Loucy (cell line): ENCODE measurements at regions not wholly inside any gene's neighbourhood (a gene's known extent, or its start where the extent isn't known, plus 50 kb on each side); places are given as distances from the start of the nearest gene placed in this dataset.
A peak's percentile ranks its signal among the peaks of the same experiment; 100 is the strongest.
"Not testable (repeated sequence)": the region's sequence is repeated elsewhere in the genome, so short reads cannot be mapped to it uniquely, and the experiment has no call there.

ENCODE experiments used
- H2AFZ ChIP-seq: fragments of 200-600 bp; sonication (generic); 2 replicates; pipeline ENCODE4 v1.6.0; 2016; ENCODE audit warnings: antibody characterized with exemption, mild to moderate bottlenecking, low read length, moderate library complexity
- H3F3A ChIP-seq: fragments of 200-600 bp; 2 replicates; pipeline ENCODE4 v1.6.0; 2016; ENCODE audit warnings: antibody characterized with exemption, low read depth, mild to moderate bottlenecking
- H3K27me3 ChIP-seq: fragments of 200-600 bp; sonication (generic); 2 replicates; pipeline ENCODE4 v1.6.1; 2014; ENCODE audit warnings: low read length, mild to moderate bottlenecking; ENCODE audit not compliant: insufficient read depth, poor library complexity, severe bottlenecking
- H3K36me3 ChIP-seq: fragments of 200-600 bp; sonication (generic); 2 replicates; pipeline ENCODE4 v1.6.1; 2016; ENCODE audit warnings: low read length; ENCODE audit not compliant: insufficient read depth
- H3K4me1 ChIP-seq: fragments of 200-600 bp; sonication (generic); 2 replicates; pipeline ENCODE4 v1.5.1; 2014; ENCODE audit warnings: low read length, mild to moderate bottlenecking; ENCODE audit not compliant: insufficient read depth, poor library complexity, severe bottlenecking
- H3K4me2 ChIP-seq: fragments of 200-600 bp; sonication (generic); 2 replicates; pipeline ENCODE4 v1.6.0; 2014; ENCODE audit warnings: antibody characterized with exemption, low read length, low read depth, mild to moderate bottlenecking; ENCODE audit not compliant: poor library complexity, severe bottlenecking
- H3K4me3 ChIP-seq: fragments of 200-600 bp; sonication (generic); 2 replicates; pipeline ENCODE4 v1.5.1; 2014; ENCODE audit warnings: low read length, mild to moderate bottlenecking, mixed read lengths; ENCODE audit not compliant: poor library complexity, severe bottlenecking
- H3K79me2 ChIP-seq: fragments of 200-600 bp; sonication (generic); 2 replicates; pipeline ENCODE4 v1.6.1; 2014; ENCODE audit warnings: low read length; ENCODE audit not compliant: insufficient read depth
- H3K9ac ChIP-seq: fragments of 200-600 bp; sonication (generic); 2 replicates; pipeline ENCODE4 v1.6.0; 2014; ENCODE audit warnings: mild to moderate bottlenecking, low read depth, low read length, moderate library complexity; ENCODE audit not compliant: poor library complexity, severe bottlenecking
- H3K9me2 ChIP-seq: fragments of 200-600 bp; sonication (generic); replicated peaks from 2 replicates; pipeline ENCODE4 v1.6.1; 2016; ENCODE audit warnings: low read depth, low read length, mixed read lengths
- H3K9me3 ChIP-seq: fragments of 200-600 bp; sonication (generic); 2 replicates; pipeline ENCODE4 v1.6.1; 2014; ENCODE audit warnings: mild to moderate bottlenecking, antibody characterized with exemption, low read length, low read depth; ENCODE audit not compliant: insufficient read depth
- H4K20me1 ChIP-seq: fragments of 200-600 bp; sonication (generic); 2 replicates; pipeline ENCODE4 v1.6.0; 2014; ENCODE audit warnings: antibody characterized with exemption, low read length, mild to moderate bottlenecking; ENCODE audit not compliant: insufficient read depth, poor library complexity, severe bottlenecking
- EZH2phosphoT487 ChIP-seq: fragments of 200-600 bp; IDR thresholded peaks from 2 replicates; pipeline ENCODE4 v1.6.1; 2018; ENCODE audit warnings: antibody characterized with exemption, mild to moderate bottlenecking, moderate library complexity, borderline replicate concordance
- TF ChIP-seq, protein P1 (sequence below): fragments of 200-600 bp; sonication (generic); conservative IDR thresholded peaks from 2 replicates; pipeline ENCODE4 v1.5.1; 2014; ENCODE audit warnings: mild to moderate bottlenecking, antibody characterized with exemption, low read length

DNA sequence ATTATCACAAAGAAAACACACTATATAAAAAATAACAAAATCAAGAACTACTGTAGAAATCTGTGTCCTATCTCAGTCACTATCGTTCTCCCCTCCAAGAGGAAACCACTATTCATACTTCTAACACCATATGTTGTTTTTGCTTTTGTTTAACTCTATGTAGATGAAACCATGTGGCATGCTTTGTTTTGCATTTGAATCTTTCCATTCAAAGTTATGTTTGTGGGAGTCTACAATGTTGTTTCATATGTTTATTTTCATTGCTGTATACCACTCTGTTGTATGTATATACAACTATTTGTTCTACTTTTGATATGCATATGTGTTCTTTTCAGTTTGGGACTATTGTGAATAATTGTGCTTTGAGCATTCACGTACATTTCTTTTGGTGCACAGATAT, 116.1 kb downstream of the PABPC4L start:
- Histone ChIP-seq H3K79me2 (no peaks in the 10 kb centered on the region), H3K4me2 (no peak overlapping the region), H3K9ac (no peak overlapping the region), H3K4me3 (no peak overlapping the region), H4K20me1 (no peaks in the 10 kb centered on the region), H2AFZ (no peak overlapping the region), H3K9me2 (no peaks in the 10 kb centered on the region), H3K4me1 (no peaks in the 10 kb centered on the region), H3K36me3 (no peaks in the 10 kb centered on the region), H3K27me3 (no peaks in the 10 kb centered on the region), H3F3A (no peaks in the 10 kb centered on the region), H3K9me3 (no peaks in the 10 kb centered on the region)
- TF ChIP-seq, protein P1, sequence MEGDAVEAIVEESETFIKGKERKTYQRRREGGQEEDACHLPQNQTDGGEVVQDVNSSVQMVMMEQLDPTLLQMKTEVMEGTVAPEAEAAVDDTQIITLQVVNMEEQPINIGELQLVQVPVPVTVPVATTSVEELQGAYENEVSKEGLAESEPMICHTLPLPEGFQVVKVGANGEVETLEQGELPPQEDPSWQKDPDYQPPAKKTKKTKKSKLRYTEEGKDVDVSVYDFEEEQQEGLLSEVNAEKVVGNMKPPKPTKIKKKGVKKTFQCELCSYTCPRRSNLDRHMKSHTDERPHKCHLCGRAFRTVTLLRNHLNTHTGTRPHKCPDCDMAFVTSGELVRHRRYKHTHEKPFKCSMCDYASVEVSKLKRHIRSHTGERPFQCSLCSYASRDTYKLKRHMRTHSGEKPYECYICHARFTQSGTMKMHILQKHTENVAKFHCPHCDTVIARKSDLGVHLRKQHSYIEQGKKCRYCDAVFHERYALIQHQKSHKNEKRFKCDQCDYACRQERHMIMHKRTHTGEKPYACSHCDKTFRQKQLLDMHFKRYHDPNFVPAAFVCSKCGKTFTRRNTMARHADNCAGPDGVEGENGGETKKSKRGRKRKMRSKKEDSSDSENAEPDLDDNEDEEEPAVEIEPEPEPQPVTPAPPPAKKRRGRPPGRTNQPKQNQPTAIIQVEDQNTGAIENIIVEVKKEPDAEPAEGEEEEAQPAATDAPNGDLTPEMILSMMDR: no peak
- no peak for TF ChIP-seq EZH2phosphoT487

DNA sequence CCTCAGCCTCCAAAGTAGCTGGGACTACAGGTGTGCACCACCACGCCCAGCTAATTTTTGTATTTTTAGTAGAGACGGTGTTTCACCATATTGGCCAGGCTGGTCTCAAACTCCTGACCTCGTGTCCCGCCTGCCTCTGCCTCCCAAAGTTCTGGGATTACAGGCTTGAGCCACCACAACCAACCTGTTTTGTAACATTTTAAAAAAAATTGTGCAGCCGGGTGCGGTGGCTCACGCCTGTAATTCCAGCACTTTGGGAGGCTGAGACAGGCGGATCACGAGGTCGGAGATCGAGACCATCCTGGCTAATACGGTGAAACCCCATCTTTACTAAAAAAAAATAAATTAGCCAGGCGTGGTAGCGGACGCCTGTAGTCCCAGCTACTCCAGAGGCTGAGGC, 122.5 kb downstream of the PABPC4L start:
- H3K4me2 ChIP-seq: not testable (repeated sequence)

DNA sequence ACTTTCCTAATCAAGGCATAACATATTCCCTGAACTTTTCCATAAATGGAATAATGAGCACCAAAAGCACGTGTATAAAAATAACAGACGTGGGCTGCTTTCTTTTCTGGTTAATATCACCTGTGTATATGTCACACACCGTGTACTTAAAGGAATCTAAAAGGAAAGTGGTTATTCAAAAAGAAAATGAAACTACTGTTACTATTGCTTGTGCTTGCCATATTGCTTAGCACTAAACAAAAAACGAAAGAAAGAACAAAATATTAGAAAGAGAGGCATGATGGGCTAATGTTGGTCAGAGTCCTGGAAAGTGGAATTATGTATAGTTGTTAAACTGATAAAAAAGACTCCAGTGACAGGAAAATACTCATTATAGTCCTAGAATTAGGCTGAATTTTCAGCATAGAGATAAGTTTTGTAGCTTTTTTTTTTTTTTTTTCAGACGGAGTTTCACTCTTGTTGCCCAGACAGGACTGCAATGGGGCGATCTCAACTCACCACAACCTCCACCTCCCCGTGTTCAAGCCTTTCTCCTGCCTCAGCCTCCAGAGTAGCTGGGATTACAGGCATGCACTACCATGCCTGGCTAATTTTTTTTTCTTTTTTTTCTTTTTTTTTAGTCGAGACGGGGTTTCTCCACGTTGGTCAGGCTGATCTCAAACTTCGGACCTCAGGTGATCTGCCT, 123.2 kb downstream of the PABPC4L start:
- Histone ChIP-seq H3K36me3 (no peaks in the 10 kb centered on the region), H3K9me2 (no peaks in the 10 kb centered on the region), H4K20me1 (no peaks in the 10 kb centered on the region), H3F3A (no peaks in the 10 kb centered on the region), H3K27me3 (no peaks in the 10 kb centered on the region), H3K79me2 (no peaks in the 10 kb centered on the region), H2AFZ (peak overlapping the region; percentile 31), H3K9ac (no peak overlapping the region), H3K9me3 (no peaks in the 10 kb centered on the region), H3K4me1 (no peaks in the 10 kb centered on the region), H3K4me3 (peak overlapping the region; percentile 1), H3K4me2 (peak overlapping the region; percentile 5)
- TF ChIP-seq, protein P1: no peak
- TF ChIP-seq EZH2phosphoT487: no peak

More for the DNA sequence above, 122.5 kb downstream of the PABPC4L start:
- H3K9me3 ChIP-seq, H3K9ac ChIP-seq, H3K27me3 ChIP-seq, H2AFZ ChIP-seq, H3K4me3 ChIP-seq, H3K36me3 ChIP-seq, H3K4me1 ChIP-seq, H4K20me1 ChIP-seq, H3K9me2 ChIP-seq, H3K79me2 ChIP-seq, H3F3A ChIP-seq: not testable (repeated sequence)

DNA sequence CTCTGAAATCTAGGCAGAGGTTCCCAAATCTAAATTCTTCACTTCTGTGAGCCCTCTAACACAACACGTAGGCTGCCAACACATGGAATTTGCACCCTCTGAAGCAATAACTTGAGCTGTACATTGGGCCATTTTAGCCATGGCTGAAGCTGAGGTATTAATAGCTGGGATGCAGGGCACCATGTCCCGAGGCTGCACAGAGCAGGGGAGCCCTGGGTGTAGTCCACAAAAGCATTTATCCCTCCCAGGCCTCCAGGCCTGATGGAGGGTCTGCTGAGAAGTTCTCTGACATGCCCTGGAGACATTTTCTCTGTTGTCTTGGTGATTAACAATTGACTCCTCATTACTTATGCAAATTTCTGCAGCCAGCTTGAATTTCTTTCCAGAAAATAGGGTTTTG, 127.9 kb downstream of the PABPC4L start:
- H3K9me3 ChIP-seq: no peaks in the 10 kb centered on the region
- no peaks in the 10 kb centered on the region for H3K36me3 ChIP-seq
- no peak overlapping the region for H2AFZ ChIP-seq
- H3K9ac ChIP-seq: no peak overlapping the region
- H3F3A ChIP-seq: no peaks in the 10 kb centered on the region
- no peaks in the 10 kb centered on the region for H3K79me2 ChIP-seq
- TF ChIP-seq, protein P1: no peak
- TF ChIP-seq EZH2phosphoT487: no peak
- no peaks in the 10 kb centered on the region for H3K27me3 ChIP-seq
- no peaks in the 10 kb centered on the region for H4K20me1 ChIP-seq
- no peak overlapping the region for H3K4me3 ChIP-seq
- H3K4me2 ChIP-seq: no peak overlapping the region
- no peaks in the 10 kb centered on the region for H3K9me2 ChIP-seq
- H3K4me1 ChIP-seq: no peaks in the 10 kb centered on the region
